GM12874 (cell line): ENCODE measurements at regions not wholly inside any gene's neighbourhood (a gene's known extent, or its start where the extent isn't known, plus 50 kb on each side); places are given as distances from the start of the nearest gene placed in this dataset.

ENCODE experiments used
- TF ChIP-seq, protein P1 (sequence below): IDR thresholded peaks from 2 replicates; pipeline ENCODE4 v1.5.1; 2011; ENCODE audit warnings: low read depth, mild to moderate bottlenecking, control low read depth, low read length, moderate library complexity; ENCODE audit not compliant: insufficient read depth

GRCh38 chr10:78991187-78991586, 77.6 kb upstream of the ZMIZ1 start:
- TF ChIP-seq, protein P1, sequence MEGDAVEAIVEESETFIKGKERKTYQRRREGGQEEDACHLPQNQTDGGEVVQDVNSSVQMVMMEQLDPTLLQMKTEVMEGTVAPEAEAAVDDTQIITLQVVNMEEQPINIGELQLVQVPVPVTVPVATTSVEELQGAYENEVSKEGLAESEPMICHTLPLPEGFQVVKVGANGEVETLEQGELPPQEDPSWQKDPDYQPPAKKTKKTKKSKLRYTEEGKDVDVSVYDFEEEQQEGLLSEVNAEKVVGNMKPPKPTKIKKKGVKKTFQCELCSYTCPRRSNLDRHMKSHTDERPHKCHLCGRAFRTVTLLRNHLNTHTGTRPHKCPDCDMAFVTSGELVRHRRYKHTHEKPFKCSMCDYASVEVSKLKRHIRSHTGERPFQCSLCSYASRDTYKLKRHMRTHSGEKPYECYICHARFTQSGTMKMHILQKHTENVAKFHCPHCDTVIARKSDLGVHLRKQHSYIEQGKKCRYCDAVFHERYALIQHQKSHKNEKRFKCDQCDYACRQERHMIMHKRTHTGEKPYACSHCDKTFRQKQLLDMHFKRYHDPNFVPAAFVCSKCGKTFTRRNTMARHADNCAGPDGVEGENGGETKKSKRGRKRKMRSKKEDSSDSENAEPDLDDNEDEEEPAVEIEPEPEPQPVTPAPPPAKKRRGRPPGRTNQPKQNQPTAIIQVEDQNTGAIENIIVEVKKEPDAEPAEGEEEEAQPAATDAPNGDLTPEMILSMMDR, result no peak

- TF ChIP-seq, protein P1, result no peak
Measured at GRCh38 chr10:78992333-78992732, 76.4 kb upstream of the ZMIZ1 start.

DNA sequence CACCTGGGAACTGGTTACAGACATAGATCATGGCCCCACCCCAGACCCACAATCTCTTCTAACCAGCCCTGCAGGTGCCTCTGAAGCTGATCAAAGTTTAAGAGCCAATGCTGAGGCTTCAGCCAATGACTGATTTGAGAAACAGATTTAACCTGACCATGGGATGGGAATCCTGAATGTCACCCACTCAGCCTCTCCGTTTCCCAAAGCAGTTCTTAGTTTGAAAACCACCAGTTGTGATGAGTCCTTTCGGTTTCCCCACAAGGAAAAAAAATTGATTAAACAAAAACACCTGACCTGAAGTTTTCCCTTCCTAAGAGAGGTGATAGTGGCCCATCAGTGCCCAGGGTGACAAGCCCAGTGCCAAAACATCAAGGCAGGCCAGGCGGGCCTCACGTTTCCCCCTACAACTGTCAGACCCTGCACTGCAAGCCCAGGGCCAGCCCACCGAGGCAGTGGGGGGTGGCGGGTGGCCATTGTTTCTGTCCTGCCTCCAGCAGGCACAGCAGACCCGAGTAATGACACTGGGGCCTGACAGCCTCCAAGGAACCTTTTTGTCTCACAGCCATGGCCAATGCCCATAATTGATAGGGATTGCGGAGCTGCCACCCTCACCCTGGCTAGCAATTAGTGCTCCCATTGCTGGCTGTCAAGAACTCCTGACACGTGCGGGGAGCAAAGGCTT, 75.4 kb upstream of the ZMIZ1 start:
- TF ChIP-seq, protein P1, result no peak

DNA sequence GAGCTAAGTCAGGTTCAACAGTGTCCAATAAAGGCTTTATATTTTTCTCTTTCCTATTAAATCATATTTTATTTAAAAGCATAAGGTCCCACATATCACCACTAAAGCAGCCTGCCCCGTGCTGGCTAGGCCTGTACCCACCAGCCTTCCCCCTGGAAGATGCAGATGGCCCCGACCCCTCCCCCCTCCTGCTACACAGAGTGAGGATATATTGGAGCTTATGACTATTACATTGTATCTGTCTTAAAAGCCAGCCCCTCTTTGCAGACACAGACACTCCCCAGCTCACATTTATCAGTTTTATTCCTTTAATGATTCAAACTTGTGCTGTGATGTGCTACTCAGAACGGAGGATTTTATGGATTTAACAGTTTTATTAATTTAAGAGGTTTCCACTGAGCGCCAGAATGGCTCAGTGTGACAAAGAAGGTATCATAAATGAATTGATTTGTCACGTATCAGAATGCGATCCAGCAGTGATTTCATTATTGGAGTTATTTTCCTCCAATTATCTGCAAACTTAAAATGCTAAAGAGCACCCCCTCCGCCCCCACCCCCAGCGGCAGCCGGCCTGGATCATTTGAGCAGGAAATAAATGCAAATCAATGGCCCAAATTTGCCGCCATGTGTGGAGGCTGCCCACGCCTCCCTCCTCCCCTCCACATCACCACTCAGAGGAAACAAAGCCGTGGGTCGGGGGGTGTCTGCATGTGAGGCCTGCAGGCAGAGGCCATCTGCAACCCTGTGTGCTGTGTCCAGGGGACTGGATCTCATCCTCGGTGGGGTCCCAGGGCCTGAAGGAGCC, 72.6 kb upstream of the ZMIZ1 start:
- TF ChIP-seq, protein P1, result no peak

DNA sequence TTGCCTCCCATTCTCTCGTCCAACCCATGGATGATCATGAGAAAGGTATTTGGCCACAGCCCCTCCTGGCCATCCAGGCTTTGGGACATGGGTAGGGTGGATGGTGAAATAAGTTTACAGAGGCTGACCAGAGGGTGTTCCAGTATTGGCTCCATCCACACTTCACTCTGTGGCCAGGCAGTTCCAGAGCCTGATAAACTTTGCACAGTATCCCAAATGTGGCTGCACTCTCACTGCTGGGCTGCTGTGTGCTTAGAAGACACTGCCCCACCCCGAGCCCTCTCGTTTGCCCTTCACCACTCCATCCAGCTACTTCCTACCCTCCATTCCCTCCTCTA, 72.0 kb upstream of the ZMIZ1 start:
- TF ChIP-seq, protein P1, result no peak

GRCh38 chr10:78997635-78998618, 70.8 kb upstream of the ZMIZ1 start:
- TF ChIP-seq, protein P1, result no peak
